Limb (tissue), 2 donors: ENCODE measurements at regions not wholly inside any gene's neighbourhood (a gene's known extent, or its start where the extent isn't known, plus 50 kb on each side); places are given as distances from the start of the nearest gene placed in this dataset.

ENCODE experiments used
- DNase-seq, 2 donors: peaks; one replicate each; pipeline ENCODE4 v3.0.0-alpha.2; 2016; ENCODE audit errors: extremely low spot score in 2 of 2

DNA sequence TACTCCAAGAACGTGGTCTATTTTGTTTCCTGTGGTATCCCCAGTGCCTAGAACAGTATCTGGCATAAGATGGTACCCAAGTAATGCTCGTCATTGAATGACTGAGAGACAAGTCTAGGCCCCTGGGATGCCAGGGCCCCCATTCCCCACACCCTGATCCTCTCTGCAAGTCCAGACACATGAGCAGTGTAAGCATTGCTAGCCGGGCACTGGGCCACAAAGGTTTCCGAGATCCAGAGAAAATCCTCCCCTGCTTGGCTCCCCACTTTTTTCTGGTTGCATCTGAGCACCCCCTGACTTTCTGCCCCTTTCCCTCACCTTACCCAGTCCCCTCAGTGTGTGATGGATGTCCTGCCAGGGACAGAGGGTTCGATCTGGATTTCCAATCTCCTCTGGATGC, 160.1 kb upstream of the NECTIN1 start:
- DNase-seq, result no peak

DNA sequence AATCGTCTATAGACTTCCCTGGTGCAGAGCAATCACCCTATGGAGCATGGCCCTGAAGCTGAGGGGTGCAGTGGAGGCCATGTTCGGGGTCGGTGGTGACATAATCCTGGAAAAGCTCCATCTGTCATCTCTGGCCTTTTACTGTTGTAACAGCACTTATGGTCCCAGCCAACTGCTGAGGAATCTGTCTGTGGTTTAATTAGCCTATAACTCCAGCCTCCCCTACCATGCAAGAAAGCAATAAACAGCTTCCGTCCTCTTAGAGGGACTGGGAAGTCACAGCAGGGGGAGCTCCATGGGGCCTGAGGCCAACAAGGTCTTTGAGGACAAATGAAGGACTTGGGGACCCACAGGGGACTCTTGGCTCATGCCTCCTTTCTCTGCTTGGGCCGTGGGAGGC, 159.1 kb upstream of the NECTIN1 start:
- no peak for DNase-seq

DNA sequence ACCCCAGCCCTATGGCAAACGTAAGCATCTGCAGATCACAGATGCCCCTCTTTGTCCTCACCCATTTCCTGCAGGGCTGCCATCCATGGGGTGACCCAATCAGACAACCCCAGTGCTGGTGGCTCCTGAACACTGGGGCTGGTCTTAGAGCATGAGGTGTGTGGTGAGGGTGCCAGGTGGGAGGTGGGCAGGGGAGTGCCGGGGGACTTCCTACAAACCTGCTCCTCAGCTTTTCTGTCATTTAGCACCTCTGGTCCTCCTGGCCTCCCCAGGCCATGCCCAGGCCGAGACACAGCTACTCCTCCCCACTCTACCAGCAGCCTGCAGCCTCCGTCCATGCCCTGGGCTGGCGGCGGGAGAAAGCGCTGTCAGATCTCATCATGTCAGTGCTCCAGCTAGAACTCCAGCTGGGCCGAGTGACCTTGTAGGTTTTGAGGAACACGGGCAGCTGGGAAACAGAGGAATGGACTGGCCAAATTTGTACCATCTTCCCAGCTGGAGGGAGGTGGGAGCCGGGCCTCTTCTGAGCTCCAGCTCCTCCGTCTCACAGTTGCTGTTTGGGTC, 157.7 kb upstream of the NECTIN1 start:
- no peak for DNase-seq

DNA sequence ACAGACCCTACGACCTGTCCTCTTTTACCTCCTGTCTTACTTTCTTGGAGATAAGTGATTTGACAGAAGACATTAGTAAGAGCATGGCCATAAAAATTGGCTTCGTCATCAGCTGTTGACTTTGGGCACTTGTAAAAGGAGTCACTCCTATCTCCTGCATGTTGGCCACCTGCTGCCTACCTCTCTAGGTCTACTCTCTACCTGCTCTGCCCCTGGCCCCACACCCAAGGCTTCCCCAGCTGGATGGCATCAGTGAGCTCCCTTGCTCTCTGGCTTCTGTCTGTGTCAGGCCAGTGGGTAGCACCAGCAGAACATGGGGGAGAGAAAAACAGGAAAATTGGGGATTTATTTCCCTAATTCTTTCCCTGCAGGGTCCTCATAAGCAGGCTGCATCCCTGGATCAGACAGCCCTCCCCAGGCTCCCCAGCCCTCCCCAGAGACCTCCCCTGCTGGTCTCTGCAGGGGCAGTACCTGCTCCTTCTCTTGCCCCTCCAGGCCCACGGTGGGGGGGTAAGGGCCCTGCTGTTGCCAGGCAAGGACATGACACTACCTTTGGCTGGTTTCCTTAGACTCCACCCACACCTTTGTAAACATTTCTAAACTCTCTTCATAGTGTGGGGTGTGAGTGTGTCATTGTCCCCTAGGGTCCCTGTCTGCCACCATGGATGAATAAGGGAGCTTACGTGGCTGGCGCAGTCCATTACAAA, 157.0 kb upstream of the NECTIN1 start:
- no peak for DNase-seq

DNA sequence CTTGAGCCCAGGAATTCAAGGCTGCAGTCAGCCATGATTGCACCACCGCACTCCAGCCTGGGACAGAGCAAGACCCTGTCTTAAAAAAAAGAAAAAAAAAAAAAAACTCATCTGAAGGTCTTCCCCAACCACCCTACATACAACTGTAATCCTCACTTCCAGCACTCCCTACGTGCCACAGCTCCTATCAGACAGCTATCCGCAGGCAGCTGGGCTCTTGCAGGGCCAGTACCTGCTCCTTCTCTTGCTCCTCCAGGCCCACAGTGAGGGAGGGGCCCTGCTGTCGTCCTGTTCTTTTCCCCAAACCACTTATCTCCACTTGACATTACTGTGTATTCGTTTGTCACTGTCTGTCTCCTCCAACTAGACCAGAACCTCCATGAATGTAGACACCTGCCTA, 156.1 kb upstream of the NECTIN1 start:
- DNase-seq, result no peak

DNA sequence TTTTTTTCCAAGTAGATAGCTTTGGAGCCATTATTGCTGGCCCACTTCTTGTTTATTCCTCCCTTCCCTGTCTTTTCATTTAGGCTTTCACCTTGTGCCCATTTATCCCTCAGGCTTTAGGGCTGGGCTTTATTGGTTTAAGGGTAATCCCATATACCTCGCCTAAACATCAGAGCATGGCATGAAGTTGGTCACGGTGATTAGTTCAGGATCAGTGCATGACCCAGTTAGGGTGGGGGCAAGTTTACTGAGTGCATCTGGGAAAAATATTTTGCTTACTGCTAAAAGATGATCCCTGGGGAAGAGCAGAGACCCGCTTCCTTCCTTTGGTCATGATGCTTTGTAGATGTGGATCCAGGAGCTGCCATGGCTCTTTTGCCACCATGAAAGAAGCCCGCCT, 153.3 kb upstream of the NECTIN1 start:
- DNase-seq, result no peak

DNA sequence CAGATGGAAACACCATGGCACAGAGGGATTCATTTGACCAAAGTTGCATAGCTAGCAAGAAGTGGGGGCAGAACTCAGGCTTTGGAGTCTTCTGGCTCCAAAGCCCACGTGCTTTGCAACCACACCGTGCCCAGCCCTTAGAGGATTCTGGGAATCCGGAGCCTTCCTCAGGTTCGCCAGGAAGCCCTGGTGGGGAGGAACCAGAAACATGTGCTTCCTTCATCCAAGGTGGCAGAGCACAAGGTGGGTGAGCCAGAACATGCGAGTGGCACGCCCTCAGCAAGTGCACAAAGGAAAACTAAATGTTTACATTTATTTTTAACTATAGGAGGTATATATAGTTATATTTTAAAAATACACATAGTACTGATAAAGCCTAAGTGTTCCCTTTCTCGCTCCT, 151.9 kb upstream of the NECTIN1 start:
- DNase-seq, result no peak

DNA sequence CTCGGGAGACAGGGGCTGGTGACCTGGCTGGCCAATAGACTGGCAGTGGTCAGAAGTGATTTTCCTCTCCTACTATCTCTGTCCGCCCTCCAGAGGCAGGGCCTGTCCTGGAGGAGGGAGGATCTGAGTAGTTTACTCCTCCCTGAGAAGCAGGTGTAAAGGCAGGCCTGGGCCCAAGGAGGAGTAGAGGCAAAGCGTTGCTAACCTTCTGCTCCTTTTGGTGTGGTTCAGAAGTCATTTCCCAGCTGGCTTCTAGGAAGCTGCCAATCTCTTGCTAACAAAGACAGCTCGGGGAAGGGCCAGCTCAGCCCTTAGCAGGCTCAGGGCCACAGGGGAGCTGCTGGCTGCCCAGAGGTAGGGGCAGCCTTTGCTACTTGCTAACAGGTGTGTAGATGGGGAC, 151.1 kb upstream of the NECTIN1 start:
- DNase-seq, result no peak

DNA sequence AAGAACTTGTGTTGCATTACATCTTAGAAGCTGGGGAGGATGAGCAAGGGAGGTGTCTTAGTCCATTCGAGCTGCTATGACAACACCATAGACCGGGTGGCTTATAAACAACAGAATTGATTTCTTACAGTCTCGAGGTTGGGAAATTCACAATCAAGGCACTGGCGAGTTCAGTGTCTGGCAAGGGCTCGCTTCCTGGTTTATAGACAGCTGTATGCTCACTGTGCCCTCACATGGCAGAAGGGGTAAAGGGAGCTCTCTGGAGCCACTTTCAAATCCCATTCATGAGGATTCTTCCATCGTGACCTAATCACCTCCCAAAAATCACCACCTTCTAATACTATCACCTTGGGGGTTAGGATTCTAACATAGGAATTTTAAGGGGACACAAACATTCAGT, 150.0 kb upstream of the NECTIN1 start:
- no peak for DNase-seq

DNA sequence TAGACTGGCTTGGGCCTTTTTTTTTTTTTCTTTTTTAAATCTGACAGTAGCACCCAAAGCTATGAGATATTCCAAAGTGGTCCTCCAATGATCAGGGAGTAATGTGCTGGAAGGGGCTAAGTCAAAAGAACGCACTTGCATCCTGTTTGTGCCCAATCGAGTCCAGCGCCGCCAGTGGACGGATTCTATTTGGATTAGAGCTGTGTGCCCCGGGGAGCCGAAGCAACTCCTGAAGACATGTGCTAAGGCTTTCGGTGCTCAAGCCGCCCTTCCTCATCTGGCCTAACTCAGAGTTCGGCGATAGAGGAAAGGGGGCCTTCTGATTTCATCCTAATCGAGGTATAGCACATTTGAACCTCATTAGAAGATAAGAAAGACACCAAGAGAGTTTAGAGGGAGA, 147.8 kb upstream of the NECTIN1 start:
- no peak for DNase-seq

DNA sequence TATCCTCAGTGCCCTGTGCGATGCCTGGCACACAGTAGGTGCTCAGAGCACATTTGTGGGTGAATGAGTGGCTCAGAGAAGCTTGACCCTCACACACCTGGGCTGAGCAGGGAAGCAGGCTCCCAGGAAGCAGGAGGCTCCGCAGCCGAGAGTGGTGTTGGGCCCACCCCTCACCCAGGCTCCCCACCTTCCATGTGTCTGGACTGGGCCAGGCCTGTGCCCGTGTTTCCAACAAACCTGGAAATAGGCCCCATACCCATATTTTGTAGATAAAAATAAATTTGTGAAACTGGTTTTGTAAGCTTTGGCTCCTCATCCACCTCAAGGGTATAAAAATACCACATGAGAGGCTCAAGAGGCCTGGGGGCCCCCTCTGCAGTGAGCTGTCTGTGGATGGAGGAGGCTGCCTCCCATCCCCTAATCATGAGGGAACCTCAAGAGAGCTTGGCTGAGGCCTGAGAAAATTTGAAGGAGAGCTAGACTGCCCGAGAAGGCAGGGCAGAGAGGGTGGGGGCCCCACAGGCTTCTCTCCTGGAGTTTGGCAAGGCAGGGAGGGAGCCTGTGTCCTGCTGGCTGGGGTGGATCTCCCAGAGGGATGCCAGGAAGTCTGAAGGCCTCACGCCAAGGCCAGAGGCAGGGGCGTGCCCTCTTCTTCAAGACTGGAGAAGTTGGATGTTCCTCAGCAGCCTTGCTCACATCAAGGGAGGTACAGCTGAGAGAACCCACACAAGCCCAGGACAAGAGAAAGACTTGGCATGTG, 147.0 kb upstream of the NECTIN1 start:
- DNase-seq, result no peak

DNA sequence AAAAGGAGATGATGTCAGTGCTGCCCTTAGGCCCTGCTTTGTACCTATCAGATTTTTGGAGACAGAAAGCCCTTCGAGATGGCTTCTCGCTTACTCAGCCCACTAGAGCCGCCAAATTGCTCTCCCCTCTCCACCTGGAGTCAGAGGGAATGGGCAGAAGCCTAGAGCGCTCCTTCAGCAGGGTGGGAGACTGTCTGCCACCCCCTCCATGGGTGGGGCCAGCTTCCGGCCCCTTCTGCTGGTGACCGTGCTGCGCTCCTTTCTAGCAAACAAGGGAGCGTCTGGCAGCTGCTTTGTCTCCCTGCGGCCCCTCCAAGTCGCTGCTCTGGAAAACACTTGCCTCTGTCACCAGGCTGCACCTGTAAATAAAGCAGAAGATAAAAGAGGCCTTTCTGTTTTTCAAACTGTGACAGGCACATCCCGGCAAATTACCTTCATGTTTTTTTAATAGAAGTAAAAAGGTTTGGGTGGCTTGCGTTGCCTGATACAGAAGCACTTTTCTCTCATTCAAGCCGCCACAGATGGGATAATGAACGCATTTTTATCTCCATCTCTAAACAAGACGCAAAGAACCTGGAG, 145.7 kb upstream of the NECTIN1 start:
- DNase-seq, result no peak

DNA sequence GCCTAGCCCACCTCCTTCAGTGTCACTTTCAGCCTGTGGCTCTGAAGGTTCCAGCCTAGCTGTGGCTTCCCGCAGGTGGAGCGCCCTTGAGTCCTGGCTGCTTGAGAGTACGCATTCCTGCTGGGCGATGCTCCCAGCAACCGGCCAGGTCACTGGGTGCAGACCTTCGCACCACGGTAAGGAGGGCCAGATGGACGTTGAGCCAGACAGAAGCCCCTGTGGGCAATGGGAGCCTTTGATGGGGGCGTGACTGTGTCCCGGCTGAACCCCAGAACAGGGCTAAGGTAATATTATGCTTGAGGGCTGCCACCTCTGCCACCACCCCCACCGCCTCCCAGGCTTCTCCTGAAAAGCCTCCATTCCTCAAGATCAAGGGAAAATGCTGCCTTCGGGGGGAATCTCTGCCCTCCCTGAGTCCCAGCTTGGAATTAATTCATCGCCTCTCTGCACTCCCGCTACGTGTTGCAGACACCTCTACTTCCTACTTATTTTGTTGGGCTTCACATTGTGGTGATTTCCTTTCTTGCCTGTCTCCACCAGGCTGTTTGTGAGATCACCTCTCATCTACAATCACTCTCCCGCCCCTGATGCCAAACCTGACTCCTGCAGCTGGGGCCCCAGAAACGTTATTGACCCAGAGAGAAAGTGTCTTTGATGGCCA, 144.9 kb upstream of the NECTIN1 start:
- no peak for DNase-seq

DNA sequence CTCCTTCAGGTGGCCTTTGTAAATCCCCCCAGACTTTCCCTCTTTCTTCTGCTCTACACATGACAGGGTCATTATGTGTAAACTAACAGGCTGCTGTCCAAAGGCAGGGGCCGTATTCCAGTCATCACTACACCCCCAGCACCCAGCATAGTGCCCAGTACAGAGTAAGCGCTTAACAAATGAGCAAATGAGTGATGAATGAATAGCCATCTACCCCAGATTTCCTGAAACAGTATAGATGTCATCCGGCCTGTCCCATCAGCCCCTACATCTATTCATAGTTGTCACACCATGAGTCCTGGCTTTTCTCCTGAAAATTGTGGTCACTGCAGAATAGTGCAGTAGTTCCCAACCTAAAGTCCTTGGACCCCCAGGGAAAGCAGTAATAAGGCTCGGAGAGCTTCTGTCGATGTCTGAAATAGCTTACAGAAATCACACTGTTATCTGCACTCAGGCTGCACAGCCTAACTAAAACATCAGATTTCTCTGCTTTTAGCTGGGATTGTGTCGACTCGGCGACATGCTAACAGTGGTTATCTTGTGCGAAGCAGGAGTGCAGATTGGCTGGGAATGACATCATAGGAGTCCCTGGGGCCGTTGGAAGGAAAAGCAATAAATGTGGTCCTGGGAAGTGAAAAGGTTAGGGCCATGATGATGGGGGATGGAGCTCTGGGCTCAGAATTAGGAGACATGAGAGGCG, 143.8 kb upstream of the NECTIN1 start:
- no peak for DNase-seq

DNA sequence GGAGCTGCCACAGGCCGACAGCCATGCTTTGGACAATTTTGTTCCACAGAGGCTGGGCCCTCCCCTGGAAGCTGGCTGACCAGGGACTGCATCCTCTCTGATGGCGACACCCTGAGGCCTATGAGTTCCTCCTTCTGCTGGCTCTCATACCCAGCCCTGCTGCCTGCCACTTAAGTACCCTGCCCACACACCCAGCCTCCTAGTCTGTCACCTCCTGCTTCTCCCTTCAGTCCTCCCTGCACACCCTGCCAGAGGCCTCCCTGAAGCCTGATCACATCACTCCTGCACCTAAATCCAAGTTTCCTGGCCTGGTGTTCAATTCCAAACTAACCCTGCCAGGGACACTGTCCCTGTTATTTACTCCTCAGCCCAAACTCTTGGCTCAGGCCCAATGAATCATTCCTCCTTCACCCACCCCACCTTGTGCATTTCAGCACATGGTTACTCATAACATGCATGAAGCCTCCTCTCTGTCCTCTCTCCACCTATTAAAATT, 136.7 kb upstream of the NECTIN1 start:
- DNase-seq, result no peak

DNA sequence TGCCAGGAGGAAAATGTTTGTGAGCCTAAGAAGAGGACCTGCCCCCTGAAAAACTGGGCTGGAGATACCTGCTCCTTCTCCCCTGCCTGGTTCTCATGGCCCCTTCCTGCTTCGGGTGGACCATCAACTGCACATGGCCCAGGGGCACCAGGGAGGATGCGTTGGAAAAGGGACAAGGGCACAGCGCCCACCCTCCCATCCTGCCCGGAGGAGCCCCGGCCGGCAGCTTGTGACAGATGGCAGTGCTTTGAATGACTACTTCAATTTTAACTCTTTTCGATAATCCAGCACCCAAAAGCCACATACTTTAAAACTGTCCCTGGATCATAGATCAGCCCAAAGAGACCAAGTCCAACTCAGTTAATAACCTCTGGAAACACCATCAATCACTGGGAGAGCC, 135.8 kb upstream of the NECTIN1 start:
- DNase-seq, result no peak

DNA sequence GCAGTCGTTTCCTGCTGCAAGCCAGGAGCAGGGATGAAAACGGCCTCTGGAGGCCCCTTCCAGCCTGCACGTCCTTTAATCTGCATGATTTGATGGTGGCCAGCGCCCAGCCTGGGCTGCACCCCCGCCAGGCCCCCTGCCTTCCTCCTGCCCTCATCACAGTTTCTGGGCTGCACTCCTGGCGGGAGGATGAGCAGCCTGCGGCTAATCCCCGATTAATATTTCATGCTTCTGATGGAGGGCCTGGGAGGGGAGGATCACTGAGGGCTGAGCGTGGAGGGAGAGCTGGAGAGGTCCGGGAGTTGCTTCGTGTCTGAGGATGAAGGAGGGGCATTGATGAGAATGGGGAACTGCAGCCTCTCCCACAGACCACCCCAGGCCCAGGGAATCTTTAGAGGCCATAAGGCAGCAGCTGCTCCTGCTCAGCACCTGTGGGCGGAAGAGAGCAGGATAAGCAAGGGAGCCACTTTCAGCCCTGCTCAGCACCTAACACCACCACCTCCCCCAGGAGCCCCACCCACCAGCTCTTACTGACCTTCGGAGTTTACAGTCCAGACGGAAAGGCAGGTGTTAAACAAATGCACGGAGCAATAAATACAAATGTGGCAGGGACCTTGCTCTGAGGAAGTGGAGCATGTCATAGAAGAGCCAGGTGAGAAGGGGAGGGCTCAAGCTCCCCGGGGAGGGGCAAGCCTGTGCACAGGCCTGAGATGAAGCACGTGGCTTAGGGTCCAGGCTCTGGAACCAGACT, 135.0 kb upstream of the NECTIN1 start:
- no peak for DNase-seq

DNA sequence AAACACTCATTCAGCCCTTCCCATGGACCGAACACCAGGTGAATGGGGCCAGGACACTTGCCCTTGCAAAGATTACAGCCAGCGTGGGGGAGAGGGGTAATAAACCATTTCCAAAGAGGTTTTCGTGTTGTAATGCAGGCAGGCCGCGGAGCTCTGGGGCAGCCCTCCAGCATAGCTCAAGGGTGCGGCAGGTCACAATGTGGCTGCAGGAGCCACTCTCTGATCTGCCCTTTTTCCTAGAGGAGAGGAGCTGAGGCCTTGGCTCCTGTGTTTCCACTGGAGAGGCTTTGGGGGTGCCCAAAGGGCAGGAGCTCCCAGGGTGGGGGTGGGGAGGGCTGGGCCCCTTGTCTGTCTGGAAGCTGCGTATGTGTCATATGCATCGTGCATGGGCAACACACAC, 134.2 kb upstream of the NECTIN1 start:
- DNase-seq, result no peak

DNA sequence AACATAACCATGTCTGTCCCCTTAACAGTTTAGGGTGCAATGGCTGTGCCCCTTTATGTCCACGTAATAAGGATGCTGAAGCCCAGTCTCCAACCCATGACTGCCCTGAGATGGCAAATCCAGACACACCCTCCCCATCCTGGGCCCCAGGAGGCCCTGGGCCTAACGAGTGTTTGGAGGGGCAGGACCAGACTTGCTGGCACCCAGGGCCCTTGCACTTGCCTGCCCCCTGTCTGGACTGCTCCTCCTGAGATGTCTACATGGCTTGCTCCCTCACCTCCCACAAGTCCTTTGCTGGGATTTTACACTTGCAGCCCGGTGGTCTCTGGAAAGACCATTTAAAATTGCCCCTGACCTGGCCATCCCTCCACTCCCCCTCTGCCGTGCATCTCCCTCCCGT, 132.2 kb upstream of the NECTIN1 start:
- DNase-seq, result no peak

DNA sequence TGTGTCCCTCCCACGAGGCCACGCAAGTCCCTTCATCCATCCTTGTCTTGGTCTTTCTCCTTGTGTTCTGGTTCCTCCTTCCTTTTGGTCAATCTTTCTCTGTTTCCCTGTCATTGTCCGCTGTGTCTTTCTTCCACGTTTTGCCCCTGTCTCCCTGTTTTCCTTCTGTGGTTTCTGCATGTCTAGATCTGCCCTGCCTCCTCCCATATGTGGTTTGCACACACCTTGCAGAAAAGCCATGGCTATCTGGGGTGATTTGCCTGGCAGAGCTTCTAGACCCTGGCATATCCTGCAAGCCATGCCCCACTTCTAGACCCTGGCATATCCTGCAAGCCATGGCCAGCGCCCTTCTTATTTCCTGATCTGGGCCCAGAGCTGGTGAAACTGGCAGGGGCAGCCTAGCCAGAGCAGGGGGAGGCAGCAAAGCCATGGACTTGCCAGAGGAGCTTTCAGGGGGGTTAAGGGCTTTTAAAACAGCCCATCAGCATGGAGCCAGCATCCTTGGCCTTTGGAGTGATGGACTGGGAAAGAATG, 131.6 kb upstream of the NECTIN1 start:
- DNase-seq, result no peak
